SU-DHL-6 (cell line): ENCODE measurements at regions not wholly inside any gene's neighbourhood (a gene's known extent, or its start where the extent isn't known, plus 50 kb on each side); places are given as distances from the start of the nearest gene placed in this dataset.

Source experiments
- H2AFZ ChIP-seq: fragments of 200-600 bp; sonication (generic); 2 replicates; pipeline ENCODE4 v1.6.1; 2014; ENCODE audit warnings: low read depth, mild to moderate bottlenecking, moderate library complexity, mixed read lengths, antibody characterized with exemption, low read length; ENCODE audit not compliant: severe bottlenecking
- H3F3A ChIP-seq: fragments of 200-600 bp; shearing (Covaris generic); 2 replicates; pipeline ENCODE4 v1.6.0; 2016; ENCODE audit warnings: antibody characterized with exemption, mild to moderate bottlenecking; ENCODE audit not compliant: insufficient read depth
- H3K27ac ChIP-seq: fragments of 200-600 bp; sonication (generic); 2 replicates; pipeline ENCODE4 v1.5.1; 2016; ENCODE audit warnings: low read depth, mild to moderate bottlenecking, low read length, moderate library complexity, mixed read lengths
- H3K27me3 ChIP-seq: fragments of 200-600 bp; sonication (generic), shearing (Covaris generic); 2 replicates; pipeline ENCODE4 v1.6.0; 2014; ENCODE audit warnings: mild to moderate bottlenecking, low read length
- H3K36me3 ChIP-seq: fragments of 200-600 bp; sonication (generic); 2 replicates; pipeline ENCODE4 v1.6.1; 2014; ENCODE audit warnings: mild to moderate bottlenecking, low read length, mixed read lengths
- H3K4me2 ChIP-seq: fragments of 300-600, 200-600 bp; shearing (Covaris generic), sonication (generic); 2 replicates; pipeline ENCODE4 v1.6.0; 2014; ENCODE audit warnings: low read length, low read depth, mild to moderate bottlenecking; ENCODE audit not compliant: poor library complexity, severe bottlenecking
- H3K4me3 ChIP-seq: fragments of 200-600 bp; sonication (generic); 2 replicates; pipeline ENCODE4 v1.5.1; 2014; ENCODE audit warnings: antibody characterized with exemption, low read length, mild to moderate bottlenecking, mixed read lengths; ENCODE audit not compliant: insufficient read depth, poor library complexity, severe bottlenecking
- H3K79me2 ChIP-seq: fragments of 200-600 bp; sonication (generic); 2 replicates; pipeline ENCODE4 v1.6.1; 2014; ENCODE audit warnings: mild to moderate bottlenecking, low read length, moderate library complexity; ENCODE audit not compliant: insufficient read depth
- H3K9ac ChIP-seq: fragments of 200-600 bp; sonication (generic); 2 replicates; pipeline ENCODE4 v1.7.0; 2014; ENCODE audit warnings: mild to moderate bottlenecking, low read length
- H3K9me2 ChIP-seq: fragments of 200-600 bp; sonication (generic); replicated peaks from 2 replicates; pipeline ENCODE4 v1.6.1; 2014; ENCODE audit warnings: low read length; ENCODE audit not compliant: insufficient read depth
- H3K9me3 ChIP-seq: fragments of 200-600 bp; sonication (generic); 2 replicates; pipeline ENCODE4 v1.6.1; 2014; ENCODE audit warnings: low read length, mixed read lengths; ENCODE audit not compliant: insufficient read depth
- H4K20me1 ChIP-seq: fragments of 200-600 bp; sonication (generic); 2 replicates; pipeline ENCODE4 v1.6.1; 2014; ENCODE audit warnings: low read depth, mild to moderate bottlenecking, antibody characterized with exemption, low read length, moderate library complexity, mixed read lengths
- CTCF ChIP-seq: fragments of 200-600 bp; sonication (generic); IDR thresholded peaks from one replicate; pipeline ENCODE4 v1.5.1; 2017; ENCODE audit warnings: antibody characterized with exemption, mild to moderate bottlenecking, low read length, moderate library complexity; ENCODE audit not compliant: insufficient read depth, poor library complexity, severe bottlenecking
- EZH2phosphoT487 ChIP-seq: fragments of 200-600 bp; sonication (generic), shearing (Covaris generic); conservative IDR thresholded peaks from 2 replicates; pipeline ENCODE4 v1.6.1; 2018; ENCODE audit warnings: mild to moderate bottlenecking, antibody characterized with exemption, low read length, moderate library complexity, mixed read lengths

- H3K4me2 ChIP-seq, result no peak overlapping the region
- TF ChIP-seq EZH2phosphoT487 (no peak), CTCF (no peak)
Observed at GRCh38 chr11:116062129-116062489, 557.9 kb upstream of the CADM1 start.

GRCh38 chr11:116061322-116061721, 557.1 kb upstream of the CADM1 start:
- Histone ChIP-seq H3K9ac (no peak overlapping the region), H3K27ac (no peak overlapping the region), H3F3A (no peaks in the 10 kb centered on the region), H3K27me3 (no peaks in the 10 kb centered on the region), H3K4me2 (no peak overlapping the region), H3K4me3 (no peak overlapping the region), H4K20me1 (no peaks in the 10 kb centered on the region), H2AFZ (no peak overlapping the region), H3K36me3 (no peaks in the 10 kb centered on the region), H3K9me3 (no peaks in the 10 kb centered on the region), H3K9me2 (no peaks in the 10 kb centered on the region), H3K79me2 (no peaks in the 10 kb centered on the region)
- TF ChIP-seq CTCF, result no peak
- TF ChIP-seq EZH2phosphoT487, result no peak

More at GRCh38 chr11:116062129-116062489, 557.9 kb upstream of the CADM1 start:
- no peaks in the 10 kb centered on the region for H3K9me3 ChIP-seq
- H2AFZ ChIP-seq, result no peak overlapping the region
- no peaks in the 10 kb centered on the region for H3K9me2 ChIP-seq
- H3F3A ChIP-seq, result no peaks in the 10 kb centered on the region
- H3K79me2 ChIP-seq, result no peaks in the 10 kb centered on the region
- no peaks in the 10 kb centered on the region for H3K27me3 ChIP-seq
- no peak overlapping the region for H3K9ac ChIP-seq
- H4K20me1 ChIP-seq, result no peaks in the 10 kb centered on the region
- no peak overlapping the region for H3K27ac ChIP-seq
- H3K36me3 ChIP-seq, result no peaks in the 10 kb centered on the region
- no peak overlapping the region for H3K4me3 ChIP-seq

GRCh38 chr11:116059919-116060318, 555.7 kb upstream of the CADM1 start:
- H3K27me3 ChIP-seq, result no peaks in the 10 kb centered on the region
- no peak overlapping the region for H3K9ac ChIP-seq
- no peaks in the 10 kb centered on the region for H3K36me3 ChIP-seq
- no peak overlapping the region for H3K4me3 ChIP-seq
- H3K79me2 ChIP-seq, result no peaks in the 10 kb centered on the region
- H4K20me1 ChIP-seq, result no peaks in the 10 kb centered on the region
- H3F3A ChIP-seq, result no peaks in the 10 kb centered on the region
- no peak for TF ChIP-seq CTCF
- no peak overlapping the region for H3K4me2 ChIP-seq
- no peak overlapping the region for H3K27ac ChIP-seq
- H2AFZ ChIP-seq, result no peak overlapping the region
- H3K9me2 ChIP-seq, result no peaks in the 10 kb centered on the region
- no peaks in the 10 kb centered on the region for H3K9me3 ChIP-seq

- no peak overlapping the region for H3K4me2 ChIP-seq
- H3K9me2 ChIP-seq, result no peaks in the 10 kb centered on the region
- TF ChIP-seq CTCF (no peak), EZH2phosphoT487 (no peak)
- H3K79me2 ChIP-seq, result no peaks in the 10 kb centered on the region
- no peak overlapping the region for H3K27ac ChIP-seq
- no peak overlapping the region for H3K4me3 ChIP-seq
- no peaks in the 10 kb centered on the region for H3F3A ChIP-seq
- no peaks in the 10 kb centered on the region for H3K36me3 ChIP-seq
- no peaks in the 10 kb centered on the region for H3K9me3 ChIP-seq
- no peak overlapping the region for H2AFZ ChIP-seq
- H3K27me3 ChIP-seq, result no peaks in the 10 kb centered on the region
- no peaks in the 10 kb centered on the region for H4K20me1 ChIP-seq
- H3K9ac ChIP-seq, result no peak overlapping the region
Observed at GRCh38 chr11:116057000-116057399, 552.8 kb upstream of the CADM1 start.
